Coronary artery (tissue), 2 donors: ENCODE measurements at regions not wholly inside any gene's neighbourhood (a gene's known extent, or its start where the extent isn't known, plus 50 kb on each side); places are given as distances from the start of the nearest gene placed in this dataset.
"Not testable (repeated sequence)": the region's sequence is repeated elsewhere in the genome, so short reads cannot be mapped to it uniquely, and the experiment has no call there.

Source experiments
- DNase-seq: peaks from one replicate; pipeline ENCODE4 v3.0.0-alpha.2; 2017; ENCODE audit warnings: low spot score
- H3K27ac ChIP-seq, 2 donors: fragments of 200-600 bp; sonication (generic); one replicate each; pipeline ENCODE4 v1.5.1; 2016 to 2019
- H3K4me3 ChIP-seq: fragments of 200-600 bp; sonication (generic); 2 replicates; pipeline ENCODE4 v1.5.1; 2016; ENCODE audit warnings: mild to moderate bottlenecking, moderate library complexity
- CTCF ChIP-seq: fragments of 200-600 bp; sonication (generic); IDR thresholded peaks from one replicate; pipeline ENCODE4 v1.5.1; 2019; ENCODE audit warnings: antibody characterized with exemption

DNA sequence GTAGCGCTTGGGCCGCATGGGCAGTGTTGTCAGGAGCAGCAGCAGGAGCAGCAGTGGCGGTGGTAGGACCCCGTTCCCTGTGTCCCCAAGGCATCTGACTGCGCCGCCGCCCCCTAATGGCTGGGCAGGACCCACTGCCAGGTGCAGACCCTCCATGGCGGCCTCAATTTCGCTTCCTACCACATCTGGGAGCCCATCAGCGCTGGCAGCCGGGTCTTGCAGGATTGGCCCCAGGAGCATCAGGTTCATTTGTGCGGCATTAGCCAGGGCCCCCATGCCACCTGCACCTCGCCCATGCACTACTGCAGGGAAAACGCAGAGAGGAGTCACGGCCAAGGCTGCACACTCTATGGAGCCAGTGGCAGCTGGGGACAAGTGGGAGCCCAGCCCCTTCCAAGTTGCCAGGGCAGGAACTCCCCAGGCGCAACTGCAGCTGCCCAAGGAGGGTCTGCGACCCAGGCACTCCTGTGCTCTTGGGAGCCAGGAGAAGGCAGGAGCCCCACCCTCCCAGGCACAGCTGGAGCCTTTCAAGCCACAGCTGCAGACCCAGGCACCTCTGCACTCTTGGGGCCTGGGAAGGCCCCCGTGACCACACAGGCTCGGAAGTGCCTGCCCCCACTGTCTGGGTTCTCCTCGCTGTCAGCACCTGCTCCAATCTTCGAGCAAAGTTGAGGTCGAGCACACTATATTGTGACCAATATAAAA is 594.2 kb downstream of the KCNJ18 start:
- no peak for TF ChIP-seq CTCF
- Histone ChIP-seq H3K27ac (no peak overlapping the region), H3K4me3 (no peak overlapping the region)
- no peak for DNase-seq

DNA sequence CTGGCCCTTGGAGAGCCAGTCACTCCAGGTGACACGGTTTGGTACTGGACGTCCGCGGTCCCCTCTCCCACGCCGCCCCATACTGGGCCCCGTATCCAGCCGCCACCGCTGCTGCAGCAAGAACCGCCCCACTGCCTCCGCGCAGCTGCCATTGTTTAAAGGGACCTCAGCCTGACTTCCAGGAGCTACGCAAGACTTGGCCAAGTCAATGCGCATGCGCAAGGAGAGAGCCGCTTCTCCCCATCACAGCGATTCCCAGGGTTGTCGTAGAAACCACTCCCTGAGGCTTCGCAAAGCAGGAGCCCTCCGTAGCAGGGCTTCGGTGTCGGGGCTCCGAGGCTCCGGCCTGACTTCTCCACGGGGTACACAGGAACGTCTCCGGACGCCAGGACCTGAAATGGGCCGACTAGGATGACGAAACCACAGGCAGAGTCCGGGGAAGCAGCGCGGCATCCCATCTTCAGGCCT is 606.2 kb downstream of the KCNJ18 start:
- not testable (repeated sequence) for H3K27ac ChIP-seq, DNase-seq, H3K4me3 ChIP-seq

- no peak for DNase-seq
- Histone ChIP-seq H3K4me3 (no peak overlapping the region), H3K27ac (no peak overlapping the region)
- no peak for TF ChIP-seq CTCF
Measured at GRCh38 chr17:22300177-22300576, 607.9 kb downstream of the KCNJ18 start.

GRCh38 chr17:22300731-22301352 is 608.5 kb downstream of the KCNJ18 start:
- Histone ChIP-seq H3K4me3 (no peak overlapping the region), H3K27ac (no peak overlapping the region)
- DNase-seq = no peak
- no peak for TF ChIP-seq CTCF

DNA sequence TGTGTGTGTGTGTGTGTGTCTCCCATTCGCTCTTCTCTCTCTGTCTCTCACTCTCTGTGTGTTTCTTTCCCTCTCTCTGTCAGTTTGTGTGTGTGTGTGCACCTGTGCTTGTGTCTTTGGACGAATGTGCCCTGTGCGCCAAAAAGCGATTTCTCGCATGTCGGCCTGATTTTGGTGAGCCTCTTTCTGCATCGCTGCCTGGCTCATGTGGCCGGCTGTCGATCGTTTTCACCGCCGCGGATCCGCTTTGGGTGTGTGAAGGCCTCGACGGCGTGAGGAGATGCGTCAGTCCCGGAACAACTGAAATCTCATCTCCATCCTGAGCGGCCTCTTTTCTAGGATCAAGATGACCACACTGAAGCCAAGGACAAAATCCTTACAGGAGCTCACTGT is 609.0 kb downstream of the KCNJ18 start:
- Histone ChIP-seq H3K4me3 (no peak overlapping the region), H3K27ac (no peak overlapping the region)
- DNase-seq = no peak
- no peak for TF ChIP-seq CTCF

- DNase-seq = no peak
- TF ChIP-seq CTCF = no peak
- Histone ChIP-seq H3K27ac (no peak overlapping the region), H3K4me3 (no peak overlapping the region)
Measured at GRCh38 chr17:22303096-22303495, 610.8 kb downstream of the KCNJ18 start.

DNA sequence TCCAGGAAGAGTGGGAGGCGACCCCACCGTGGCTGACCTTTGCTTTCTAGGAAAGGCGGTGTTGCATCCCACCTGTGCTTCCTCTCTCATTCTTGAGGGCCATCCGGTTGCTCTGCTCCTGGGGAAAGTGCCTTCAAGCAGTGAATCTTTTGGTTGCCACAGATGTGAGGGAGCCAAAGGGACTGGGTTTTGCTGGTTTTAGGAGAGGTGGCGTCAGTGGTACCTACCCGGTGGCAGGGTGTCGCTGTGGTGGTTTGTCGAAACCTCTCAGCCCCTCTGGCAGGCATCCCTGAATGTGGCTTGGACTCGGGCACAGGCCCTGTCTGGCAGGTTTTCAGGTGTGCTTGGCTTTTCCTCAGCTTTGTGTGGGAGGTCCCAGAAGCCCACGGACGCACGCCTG is 611.5 kb downstream of the KCNJ18 start:
- no peak for DNase-seq
- no peak for TF ChIP-seq CTCF
- Histone ChIP-seq H3K27ac (no peak overlapping the region), H3K4me3 (no peak overlapping the region)
